NCI-H1436 (cell line): ENCODE measurements at regions not wholly inside any gene's neighbourhood (a gene's known extent, or its start where the extent isn't known, plus 50 kb on each side); places are given as distances from the start of the nearest gene placed in this dataset.

Experiments used
- DNase-seq: peaks from one replicate; lab custom pipeline; 2025; lab: John Stamatoyannopoulos, UW

DNA sequence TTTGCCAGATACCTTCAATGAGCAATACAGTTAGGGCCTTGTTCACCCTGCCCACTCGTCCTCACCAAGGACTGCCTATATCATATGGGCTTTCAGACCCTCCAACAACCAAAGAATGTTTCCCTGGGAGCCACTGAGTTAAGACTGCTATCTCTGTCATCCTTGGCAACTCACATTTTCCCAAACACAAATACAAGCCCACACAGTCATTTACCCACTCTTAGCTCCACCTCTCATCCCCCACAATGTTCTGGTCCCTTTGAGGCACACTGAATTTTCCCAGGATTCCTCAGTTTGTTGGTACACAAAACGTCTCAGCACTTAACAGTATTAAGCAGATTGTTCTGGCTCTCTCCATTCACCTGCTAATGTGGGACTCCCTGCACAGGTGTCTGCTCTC, 204.6 kb downstream of the TLE3 start:
- DNase-seq = no peak

- DNase-seq = no peak
Observed at GRCh38 chr15:69893863-69894262, 203.9 kb downstream of the TLE3 start.

DNA sequence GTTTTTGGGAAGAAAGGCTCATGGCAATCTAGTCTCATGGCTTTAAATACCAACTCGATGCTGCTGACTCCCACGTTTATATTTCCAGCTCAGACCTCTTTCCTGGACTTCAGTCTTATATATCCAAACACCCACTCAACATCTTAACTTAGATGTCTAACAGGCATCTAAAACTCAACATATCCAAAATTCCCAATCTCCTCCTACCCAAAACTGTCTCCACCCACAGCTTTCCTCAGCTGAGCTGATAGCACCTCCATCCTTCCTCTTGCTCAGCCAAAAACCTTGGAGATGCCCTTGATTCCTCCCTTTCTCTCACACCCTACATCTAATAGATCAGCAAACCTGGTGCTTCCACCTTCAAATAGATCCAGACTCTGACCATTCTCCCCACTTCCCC, 202.5 kb downstream of the TLE3 start:
- DNase-seq = no peak

DNA sequence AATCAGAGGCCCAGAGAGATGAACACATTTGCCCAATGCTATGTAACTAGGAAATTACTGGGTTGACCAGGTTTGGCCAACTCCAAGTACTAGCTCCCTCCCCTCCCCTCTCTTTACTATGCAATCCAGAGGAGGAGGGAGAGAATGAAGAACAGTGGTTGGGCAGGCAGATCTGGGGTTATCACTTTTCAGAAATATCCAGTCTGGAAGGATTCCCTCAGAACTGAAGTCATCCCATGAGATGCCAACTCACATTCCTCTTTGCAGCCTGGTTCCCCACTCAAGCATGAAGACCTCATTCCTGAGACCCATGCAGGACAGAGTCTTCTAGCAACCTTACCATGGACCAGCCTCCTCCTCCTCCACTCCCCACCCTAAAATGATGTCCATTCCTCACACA, 201.1 kb downstream of the TLE3 start:
- DNase-seq = no peak

- DNase-seq = no peak
Observed at GRCh38 chr15:69897061-69897460, 200.7 kb downstream of the TLE3 start.

- DNase-seq = no peak
Observed at GRCh38 chr15:69897471-69898237, 200.1 kb downstream of the TLE3 start.

GRCh38 chr15:69898243-69898642, 199.5 kb downstream of the TLE3 start:
- no peak for DNase-seq

- DNase-seq = no peak
Observed at GRCh38 chr15:69902414-69903062, 195.2 kb downstream of the TLE3 start.

DNA sequence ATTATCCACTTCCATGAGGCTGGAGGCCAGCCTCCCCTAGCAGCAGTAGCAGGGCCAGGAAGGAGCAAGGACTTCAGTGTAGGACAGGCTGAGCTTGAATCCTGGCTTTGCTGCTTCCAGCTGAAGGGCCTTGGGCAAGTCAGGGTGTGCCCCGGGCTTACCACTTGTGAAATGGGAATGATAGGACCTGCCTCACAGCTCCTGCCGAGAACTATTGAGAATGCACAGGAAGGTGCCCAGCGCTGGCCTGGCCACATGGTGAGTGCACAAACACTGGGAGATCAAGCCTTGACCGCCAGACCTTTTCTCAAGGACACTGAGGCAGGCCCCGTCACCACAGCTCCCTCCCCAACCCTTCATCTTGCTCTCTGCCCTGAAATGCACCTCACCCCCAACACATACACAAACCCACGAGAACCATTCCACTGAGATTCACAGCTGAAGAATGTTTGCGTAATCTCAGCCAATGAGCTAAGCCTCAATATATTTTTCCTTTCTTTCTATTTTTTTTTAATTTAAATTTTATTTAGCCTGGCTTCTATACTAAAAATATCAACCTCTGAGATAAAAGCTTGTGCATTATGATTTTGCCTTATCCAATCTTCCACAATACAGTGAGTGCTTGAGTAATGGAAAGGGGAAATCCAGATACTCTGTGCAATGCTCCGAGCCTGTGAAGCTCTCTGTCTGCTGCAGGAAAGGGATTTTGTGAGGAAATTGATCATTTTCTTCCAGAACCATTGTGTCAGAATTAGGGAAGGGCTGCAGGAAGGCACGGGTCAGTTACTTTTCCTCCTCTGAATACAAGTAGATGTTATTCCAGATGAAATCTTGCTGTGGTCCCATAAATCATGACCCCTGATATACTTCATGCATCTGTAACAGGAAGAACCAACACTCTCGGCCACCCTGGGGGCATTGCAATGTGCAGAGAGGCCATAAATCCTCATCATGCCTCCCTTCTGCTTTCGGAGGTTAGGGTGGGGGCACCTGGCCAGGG, 193.9 kb downstream of the TLE3 start:
- DNase-seq = no peak

DNA sequence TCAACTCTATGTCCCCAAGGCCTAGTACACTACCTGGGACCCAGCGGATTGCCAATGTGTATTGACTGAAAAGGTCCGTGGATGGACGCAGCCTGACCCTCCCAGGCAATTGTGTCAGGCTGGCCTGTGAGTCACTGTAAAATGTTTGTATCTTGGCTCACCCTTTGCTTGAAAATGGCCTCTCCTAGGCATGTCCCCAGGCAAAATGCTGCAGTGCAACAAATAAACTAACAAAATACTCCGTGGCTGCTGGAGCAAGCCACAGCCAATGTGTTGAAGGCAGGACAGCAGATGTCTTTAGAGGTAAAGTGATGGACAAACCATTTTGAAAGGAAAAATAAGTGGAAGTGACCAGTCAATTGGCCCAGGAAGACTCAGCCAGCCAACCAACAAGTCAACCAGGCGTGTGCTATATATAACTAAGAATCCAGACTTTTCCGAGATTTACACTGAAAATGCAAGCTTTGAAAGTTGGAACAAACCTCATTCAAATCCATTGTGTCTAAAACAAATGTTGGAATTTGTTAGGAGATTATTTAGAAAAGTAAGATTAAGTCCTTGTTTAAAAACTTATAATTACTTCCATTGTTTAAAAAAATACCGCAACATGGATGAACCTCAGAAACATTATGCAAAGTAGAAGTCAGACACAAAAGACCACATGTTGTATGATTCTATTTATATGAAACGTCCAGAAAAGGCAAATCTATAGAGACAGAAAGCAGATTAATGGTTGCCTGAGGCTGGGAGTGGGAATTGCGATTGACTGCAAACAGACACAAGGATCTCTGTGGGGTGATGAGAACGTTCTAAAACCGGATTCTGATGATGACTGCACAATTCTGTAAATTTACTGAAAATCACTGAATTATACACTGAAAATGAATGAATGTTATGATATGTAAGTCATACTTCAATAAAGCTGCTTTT, 191.2 kb downstream of the TLE3 start:
- DNase-seq = no peak

- DNase-seq = no peak
Observed at GRCh38 chr15:69908060-69908459, 189.7 kb downstream of the TLE3 start.

GRCh38 chr15:69908590-69909420, 188.9 kb downstream of the TLE3 start:
- DNase-seq = no peak

- DNase-seq = no peak
Observed at GRCh38 chr15:69909719-69910444, 187.8 kb downstream of the TLE3 start.

- DNase-seq = no peak
Observed at GRCh38 chr15:69910514-69910913, 187.2 kb downstream of the TLE3 start.

- DNase-seq = no peak
Observed at GRCh38 chr15:69912116-69912515, 185.6 kb downstream of the TLE3 start.

GRCh38 chr15:69914040-69914439, 183.7 kb downstream of the TLE3 start:
- no peak for DNase-seq

DNA sequence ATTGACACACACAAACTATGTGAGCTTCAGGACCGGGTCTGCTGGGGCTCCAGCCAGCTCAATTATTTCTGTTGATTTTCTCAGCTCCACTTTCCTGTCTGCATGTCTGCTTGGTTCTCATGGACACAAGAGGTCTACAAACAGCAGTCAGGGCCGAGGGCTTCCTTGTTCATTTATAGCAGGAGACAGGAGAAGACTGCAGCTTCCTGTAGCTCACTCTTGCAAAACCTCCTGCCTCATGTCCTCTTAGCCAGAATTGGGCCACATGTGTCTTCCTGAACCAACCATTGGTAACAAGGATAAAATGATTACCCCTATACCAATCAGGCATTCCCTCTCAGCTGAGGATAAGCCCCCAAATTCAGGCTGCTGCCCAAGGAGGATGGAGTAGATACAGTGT, 182.8 kb downstream of the TLE3 start:
- DNase-seq = no peak

DNA sequence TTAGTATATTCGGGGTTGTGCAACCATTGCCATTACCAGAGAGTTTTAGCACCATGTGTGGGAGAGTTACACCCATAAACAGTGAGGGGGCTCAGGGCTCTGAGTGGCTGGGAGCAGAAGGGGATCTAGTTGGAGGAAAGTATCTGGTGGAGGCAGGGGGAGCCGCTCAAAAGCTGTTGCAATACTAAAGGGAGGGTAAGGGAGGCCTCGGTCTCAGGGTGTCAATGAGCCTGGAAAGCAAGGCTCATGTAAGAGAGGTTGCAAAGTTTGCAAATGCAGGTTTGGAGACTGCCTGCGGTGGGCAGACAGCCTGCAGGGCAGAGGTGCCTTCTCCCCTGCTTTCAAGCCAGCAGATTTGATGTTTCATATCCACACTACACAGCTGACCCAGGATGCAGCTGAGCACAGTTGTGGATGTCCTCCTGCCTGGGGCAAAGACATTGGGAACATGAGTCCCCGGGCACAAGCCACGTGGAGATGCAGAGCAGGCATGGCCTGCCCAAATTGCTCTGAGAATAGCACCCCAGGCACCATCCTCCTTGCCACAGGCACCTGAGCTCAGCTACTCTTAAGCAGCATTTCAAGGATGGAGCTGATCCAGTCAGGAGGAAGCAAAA, 181.4 kb downstream of the TLE3 start:
- DNase-seq = no peak

DNA sequence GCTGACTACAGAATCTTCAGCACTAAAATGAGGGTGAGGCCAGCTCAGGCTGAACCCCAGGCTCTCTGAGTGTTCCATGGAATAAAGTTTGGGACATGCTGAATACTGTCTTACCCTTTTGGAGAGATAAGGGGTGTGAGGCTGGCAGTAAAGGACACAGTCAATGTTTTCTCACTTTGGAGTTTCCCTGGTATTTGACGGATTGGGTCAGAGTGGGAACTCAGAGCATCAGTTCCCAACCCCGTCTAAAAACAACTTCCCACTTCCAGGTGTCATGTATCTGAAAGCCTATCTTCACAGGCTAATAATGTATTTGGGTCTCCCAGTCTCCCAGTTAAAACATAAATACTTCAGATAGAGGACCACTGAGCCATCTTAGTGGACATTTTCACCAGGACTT, 180.7 kb downstream of the TLE3 start:
- no peak for DNase-seq
